ENCODE measurements at regions not wholly inside any gene's neighbourhood (a gene's known extent, or its start where the extent isn't known, plus 50 kb on each side); places are given as distances from the start of the nearest gene placed in this dataset.

DNA sequence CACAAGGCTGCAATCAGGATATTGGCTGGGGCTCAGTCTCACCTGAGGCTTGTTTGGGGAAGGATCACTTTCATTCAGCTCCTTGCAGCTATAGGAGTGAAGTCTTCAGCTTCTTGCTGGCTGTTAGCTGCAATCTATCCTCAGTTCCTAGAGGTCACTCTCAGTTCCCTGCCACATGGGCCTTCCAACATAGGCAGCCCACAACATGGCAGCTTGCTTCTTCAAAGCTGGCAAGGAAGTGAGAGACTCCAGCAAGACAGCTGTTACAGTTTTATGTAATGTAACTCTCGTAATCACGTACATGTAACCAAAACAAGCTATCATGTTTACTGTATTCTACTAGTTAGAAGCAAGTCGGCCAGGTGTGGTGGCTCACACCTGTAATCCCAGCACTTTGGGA is 226.9 kb downstream of the CDC5L start:
- no peak for DNase-seq

DNA sequence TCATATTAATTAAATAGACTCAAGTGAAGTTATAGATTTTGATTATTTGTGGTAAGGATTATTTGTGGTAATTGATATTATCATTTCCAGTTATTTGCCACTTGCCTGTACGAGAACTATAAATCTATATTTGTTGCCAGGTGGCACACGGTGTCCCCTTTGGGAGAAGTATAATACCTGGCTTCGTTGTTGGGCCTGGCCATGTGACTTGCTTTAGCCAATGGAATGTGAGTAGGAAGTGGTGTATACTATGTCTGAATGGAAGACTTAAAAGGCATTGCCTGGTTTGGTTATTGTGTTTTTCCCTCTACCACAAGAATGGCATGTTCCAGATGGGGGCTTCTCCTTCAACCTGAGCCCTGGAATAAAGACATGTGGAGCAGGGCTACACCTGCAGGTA is 228.1 kb downstream of the CDC5L start:
- DNase-seq = no peak

DNA sequence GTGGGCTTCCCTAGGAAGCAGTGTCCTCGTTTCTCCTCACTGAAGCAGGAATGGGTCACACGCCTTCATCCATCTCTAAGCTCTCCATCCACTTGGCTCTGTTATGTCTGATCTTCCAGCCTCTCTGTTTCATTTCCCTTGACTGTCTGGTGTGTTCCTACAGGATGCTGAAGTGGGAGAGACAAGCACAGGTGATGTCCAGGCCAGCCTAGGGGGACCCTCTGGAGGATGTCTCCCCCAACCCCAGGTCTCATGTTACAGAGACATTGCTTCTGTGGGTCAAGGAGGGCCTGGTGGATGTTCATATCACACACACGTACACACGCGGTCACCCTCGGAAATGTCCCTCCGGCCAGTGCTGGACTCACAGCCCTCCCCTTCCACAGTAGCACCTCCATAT is 229.9 kb downstream of the CDC5L start:
- no peak for DNase-seq

DNA sequence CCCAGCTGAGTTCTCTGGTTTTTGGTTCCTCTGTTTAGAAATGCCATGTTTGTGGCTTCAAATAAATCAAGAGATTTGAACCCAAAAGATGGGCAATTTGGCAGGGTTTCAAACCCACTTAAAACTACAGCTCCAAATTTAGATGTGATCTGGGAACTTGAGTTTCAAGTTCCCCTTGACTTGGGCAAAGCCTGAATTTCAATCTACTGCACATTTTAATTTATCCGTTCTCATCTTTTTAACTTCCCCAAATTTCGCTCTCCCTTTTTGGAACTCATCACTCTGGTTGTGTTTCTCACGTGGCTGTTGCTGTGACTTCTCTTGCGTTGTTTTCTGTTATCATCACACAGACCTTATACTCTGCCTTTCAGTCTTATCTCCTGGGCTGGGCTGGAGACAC is 230.9 kb downstream of the CDC5L start:
- no peak for DNase-seq

DNA sequence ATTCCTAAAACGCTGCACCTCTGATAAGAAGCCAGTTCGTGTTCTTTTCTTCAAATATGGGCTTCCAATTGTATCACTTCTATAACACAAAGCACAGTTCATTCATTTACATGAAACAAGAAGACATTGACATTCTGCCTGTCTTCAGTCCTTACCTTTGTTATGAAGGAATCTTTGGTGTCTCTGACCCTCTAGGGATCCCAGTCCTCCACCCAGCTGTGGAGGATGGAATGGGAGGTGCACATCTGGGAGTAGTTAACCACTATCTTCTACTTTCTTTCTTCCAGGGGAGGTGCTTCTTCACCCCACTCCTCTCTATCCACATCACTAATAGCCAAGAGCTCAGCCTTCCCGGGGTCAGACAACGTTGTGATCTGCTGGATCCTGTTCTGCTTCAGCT is 233.4 kb downstream of the CDC5L start:
- no peak for DNase-seq

DNA sequence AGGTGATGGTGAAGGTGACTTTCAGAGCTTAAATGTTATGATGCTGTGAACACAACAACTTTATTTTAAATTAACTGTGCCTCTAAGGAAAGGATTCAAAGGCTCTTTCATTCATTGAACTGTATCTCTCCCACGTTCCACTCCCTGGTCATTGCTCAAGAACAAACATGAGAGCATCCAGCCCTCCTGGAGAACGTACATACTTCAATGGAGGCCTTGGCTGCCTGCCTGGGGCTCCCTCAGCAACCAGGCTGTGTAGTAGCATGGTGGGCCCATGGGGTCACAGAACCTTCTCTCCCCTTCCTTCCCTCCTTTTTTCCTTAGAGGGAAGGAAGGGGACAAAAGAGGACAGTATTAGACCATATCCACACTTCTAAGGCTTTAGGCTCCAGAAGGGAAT is 234.3 kb downstream of the CDC5L start:
- DNase-seq = no peak

DNA sequence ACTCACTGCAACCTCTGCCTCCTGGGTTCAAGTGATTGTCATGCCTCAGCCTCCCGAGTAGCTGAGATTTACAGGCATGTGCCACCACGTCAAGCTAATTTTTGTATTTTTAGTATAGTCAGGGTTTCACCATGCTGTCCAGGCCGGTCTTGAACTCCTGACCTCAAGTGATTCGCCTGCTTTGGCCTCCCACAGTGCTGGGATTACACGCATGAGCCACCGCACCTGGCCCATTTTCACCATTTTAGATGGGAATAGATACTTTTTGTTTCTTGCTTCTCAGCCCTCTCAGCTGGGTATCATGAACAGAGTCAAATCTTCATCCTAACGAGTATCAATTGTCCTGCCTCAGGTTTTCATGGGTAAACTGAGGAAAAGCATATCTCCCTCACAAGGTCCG is 235.0 kb downstream of the CDC5L start:
- DNase-seq = no peak

DNA sequence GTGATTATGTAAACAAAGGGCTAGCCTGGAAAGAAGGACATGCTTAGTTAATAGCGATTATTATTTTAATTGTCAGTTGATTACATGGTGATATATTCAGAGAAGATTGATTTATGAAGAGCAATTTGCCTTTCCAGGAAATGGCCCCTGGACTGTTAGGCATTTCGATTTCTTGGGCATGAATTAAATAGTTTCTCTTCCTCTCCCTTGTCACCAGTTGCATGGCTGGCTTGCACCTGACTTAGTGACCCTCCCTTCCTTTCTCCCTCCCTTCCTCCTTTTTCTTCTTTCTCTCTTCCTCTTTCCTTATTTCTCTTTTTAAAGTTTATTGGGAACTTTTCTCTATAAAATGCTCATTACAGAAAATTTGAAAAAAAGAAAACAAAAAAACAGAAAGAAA is 235.4 kb downstream of the CDC5L start:
- no peak for DNase-seq

DNA sequence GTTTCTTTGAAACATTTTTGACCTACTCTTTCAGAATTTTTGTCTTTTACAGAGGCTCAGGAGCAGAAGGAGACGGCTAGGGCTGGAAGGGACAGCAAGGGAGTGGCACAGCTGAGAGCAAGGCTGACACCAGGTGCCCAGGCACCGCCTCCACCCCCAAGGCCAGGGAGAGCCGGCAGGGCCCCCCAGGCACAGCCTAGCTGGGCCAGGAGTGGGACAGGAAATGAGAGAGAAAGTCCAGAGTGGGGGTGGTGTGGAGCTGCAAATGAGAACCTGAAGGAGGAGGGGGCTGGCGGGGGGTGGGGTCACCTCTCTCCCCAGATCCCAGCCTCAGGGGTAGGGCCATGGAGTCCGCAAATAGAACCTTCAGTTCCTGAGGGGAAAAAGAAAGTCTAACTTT is 236.7 kb downstream of the CDC5L start:
- DNase-seq = no peak

DNA sequence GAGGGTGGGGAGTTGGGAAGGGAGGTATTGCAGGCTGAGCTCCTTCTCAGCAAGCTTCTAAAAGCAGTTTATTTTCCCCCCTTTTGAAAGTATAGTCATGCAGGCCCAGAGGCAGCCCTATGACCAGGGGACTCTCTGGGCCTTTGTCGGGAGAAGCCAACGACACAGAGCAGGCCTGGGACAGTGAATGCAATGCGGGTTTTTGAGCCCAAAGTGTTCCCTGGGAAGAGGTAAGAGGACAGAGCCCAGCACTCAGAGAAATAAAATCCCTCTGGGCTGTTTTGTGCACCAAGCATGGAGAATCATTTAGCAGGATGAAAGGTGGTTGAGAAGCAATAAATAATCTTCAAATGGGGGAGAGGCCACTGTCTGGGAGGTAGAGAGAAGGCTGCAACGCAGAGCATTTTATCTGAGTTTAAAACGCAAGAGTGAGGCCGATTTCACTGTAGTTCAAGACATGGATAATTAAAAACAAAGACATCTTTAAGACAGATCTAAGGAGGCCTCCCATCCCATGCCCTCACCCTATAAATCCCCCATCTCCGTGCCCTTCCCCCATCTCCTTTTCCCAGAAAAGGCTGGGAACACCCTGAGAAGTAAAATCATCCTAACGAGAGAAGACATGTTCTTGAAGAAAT is 237.5 kb downstream of the CDC5L start:
- no peak for DNase-seq

DNA sequence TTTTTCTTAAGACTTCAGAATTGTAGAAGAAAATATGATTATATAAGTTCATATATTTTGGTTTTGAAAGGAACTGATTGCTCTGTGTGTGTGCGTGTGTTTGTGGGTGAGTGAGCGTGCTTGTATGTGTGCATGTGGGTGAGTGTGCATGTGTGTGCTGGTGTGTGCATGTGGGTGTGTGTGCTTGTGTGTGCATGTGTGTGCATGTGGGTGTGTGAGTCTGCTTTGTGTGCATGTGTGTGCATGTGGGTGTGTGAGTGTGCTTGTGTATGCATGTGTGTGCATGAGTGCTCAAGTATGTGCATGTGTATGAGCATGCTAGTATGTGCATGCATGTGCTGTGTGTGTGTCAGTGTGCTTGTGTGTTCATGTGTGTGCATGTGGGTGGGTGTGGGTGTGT is 238.5 kb downstream of the CDC5L start:
- no peak for DNase-seq

DNA sequence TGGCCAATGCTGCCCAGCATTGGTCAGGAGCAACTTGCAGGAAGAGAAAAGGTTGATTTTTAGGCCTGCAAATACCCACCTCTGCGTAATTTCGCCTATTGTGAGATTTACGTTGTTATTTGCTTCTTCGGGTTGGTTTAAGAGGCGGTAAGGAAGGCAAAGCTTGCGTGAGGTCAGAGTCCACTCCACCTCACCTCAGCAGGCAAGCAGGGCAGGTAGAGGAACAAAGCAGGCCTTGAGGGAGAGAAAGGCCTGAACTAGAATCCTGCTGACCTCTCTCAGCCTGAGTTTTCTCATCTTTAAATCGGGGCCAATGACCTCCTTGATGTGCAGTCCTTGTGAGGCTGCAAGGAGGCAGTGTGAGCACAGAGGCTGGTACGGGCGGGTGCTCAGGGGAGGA is 239.1 kb downstream of the CDC5L start:
- DNase-seq = no peak

DNA sequence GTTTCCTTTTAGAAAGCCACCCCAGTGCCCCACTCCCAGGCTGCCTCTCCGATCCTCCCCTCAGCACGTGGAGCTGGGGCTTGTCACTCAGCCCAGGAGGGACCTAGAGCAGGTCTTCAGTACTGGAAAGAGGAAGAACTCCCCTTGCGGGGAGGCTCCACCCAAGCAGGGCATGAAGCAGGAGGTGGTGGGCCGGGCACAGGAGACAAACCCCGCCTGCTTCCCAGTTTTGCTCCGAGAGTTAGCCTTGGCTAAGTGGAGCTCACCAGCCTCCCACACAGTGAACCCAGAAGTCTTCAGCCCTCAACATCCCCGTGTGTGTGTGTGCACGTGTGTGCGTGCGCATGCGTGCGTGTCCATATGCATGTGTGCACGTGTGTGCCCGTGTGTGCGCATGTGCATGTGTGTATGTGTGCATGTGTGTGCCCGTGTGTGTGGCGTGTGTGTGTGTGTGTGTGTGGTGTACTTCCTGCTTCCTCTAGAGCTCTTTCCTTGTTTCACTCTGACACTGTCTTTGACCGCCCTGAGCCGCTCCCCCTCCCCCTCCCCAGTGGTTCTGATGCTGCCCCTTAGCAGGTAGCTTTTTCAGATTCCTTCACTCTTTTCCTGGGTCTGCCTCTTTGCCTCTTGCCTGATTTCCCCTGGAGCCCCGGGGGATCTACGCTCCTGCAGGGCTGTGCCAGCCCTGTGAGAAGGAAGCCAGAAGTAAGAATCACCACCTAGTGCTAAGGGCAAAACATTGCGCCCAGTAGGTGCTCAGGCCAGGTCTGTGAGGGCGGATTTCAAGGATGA is 239.8 kb downstream of the CDC5L start:
- no peak for DNase-seq

DNA sequence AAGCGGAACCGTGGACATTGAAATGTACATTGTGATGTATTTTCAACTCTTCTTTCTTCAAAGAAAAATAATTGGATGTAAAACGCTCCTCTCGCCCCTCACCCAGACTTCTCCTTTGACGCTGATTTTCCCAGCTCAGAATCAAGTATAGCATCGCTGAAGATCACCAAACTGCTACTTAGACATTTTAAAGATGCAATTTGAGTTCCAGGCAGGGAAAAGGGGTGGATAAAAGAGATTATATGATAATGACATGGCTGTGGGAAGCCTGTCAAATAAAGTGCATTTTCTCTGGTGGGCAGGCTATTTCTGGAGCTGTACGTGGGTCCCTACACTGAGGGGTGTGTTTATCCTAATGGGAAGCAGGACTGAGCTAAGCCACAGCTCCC is 240.4 kb downstream of the CDC5L start:
- DNase-seq = no peak

DNA sequence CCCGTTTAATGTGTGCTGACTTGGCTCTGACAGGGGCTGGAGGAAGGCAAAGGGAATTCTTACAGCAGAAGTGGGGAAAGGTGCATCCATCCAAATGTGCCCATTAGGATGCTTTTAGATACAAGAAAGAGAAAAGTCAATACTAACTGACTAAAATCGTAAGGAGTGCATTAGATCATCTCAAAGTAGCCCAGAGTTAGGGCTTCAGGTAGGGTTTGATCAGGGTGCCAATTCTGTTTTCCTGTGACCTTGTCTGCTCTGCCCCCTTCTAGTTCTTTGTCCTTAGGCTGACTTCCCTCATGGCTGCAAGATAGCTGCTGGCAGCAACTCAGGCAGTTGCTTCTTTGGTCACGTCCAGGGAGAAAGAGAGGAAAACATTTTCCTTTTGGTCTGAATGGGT is 240.8 kb downstream of the CDC5L start:
- DNase-seq = no peak

DNA sequence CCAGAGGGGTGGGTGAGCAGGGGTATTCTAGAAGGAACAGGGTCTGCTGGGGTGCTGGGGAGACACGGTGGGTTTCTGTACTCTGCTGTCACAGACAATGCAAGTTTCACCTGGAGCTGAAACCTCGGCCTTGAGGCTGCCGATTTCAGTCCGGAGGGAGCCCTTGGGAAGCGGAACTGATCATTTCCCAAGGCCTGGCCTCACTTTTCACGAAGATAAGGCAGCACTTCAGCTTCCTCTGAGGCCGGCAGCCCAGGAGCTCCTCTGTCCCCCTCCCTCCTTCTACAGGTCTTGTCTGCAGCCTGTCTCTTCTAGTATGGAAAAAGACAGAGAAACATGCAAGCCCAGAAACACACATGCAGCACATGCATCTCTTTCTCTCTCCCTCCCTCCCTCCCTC is 242.1 kb downstream of the CDC5L start:
- DNase-seq = no peak

DNA sequence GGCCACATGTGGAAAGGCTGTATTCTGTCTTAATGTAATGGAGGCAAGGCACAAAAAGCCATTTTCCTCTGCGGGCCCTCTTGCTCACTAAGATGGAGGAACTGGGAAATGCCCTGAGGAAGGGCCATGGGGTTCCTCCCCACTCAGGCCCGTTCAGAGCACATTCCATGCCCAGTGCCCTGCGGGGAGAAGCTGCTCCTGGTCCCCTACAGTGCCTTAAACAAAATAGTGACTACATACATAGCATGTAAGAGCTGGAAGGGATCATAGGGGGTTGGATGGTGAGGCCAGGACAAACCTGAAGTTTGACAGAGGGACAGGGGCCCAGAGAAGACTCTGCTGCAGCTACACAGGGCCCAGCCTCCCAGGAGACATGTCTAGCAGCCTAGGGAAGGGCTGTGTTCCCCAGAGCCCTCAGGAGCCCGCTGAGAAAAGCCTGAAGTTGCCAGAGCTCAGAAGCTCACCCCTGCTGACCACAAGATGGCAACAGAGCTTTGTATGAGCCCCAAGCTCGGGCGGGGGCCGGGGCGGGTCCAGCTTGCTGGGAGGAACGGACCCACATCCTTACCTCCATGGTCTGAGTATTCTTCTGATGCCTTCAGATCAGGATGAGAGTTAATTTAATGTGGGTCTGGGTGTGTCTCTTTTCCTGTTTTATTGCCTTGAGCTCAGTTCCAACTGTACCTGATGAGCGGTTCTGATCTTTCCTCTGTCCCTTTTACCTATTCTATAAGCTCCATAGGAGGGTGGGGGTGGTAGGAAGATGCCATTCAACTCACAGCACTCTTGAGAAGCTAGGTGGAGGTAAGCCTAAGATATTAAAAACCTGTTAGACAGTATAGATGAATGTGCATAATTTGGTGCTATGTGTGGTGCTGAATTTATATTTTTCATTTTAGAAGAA is 242.9 kb downstream of the CDC5L start:
- DNase-seq = peak; percentile 47

DNA sequence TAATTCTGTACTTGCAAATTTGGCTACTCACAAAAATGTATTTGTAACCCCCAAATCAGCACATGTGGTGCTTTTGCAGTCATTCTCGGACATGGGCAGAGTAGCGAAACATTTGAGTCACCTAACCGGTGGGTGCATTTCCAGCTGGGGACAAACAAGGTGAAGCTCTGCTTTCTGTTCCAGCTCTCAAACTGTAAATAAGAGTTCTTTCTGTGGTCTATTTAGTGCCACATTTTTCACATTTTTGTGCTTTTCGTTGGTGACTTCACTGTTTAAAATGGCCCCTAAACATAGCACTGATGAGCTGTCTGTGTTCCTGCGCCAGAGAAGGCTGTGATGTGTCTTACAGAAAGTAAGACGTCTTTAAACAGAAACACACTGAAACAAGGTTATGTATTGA is 244.5 kb downstream of the CDC5L start:
- DNase-seq = no peak

DNA sequence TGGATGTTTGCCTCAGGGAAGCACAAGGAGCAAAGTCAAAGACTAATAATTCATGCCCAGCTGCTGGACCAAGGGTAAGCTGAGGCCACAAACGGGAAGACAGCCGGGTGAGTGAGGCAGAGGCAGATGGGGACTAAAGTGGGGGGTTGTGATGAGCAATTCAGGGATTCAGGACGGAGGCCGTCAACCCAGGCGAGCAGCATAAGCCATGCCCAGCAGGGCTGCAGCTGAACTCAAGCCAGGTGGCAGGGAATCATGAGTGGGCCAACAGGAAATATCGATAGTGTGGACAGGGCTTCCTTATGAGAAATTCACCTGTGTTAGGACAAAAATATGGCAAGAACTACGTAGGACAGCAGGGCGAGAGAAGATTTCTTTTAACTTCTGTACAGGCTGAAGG is 246.8 kb downstream of the CDC5L start:
- no peak for DNase-seq

DNA sequence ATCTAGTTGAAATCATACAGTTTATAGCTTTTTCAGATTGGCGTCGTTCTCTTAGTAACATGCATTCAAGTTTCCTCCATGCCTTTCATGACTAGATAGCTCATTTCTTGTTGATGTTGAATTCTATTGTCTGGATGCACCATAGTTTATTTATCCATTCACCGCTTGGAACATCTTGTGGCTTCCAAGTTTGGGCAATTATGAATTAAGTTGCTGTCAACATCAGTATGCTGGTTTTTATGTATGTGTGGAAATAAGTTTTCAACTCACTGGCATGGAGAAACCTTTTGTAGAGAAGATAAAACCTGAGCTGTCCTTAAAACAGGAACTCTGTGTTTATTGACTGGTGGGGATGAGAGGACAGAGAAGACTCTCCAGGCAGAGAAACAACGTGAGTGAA is 248.0 kb downstream of the CDC5L start:
- no peak for DNase-seq

DNA sequence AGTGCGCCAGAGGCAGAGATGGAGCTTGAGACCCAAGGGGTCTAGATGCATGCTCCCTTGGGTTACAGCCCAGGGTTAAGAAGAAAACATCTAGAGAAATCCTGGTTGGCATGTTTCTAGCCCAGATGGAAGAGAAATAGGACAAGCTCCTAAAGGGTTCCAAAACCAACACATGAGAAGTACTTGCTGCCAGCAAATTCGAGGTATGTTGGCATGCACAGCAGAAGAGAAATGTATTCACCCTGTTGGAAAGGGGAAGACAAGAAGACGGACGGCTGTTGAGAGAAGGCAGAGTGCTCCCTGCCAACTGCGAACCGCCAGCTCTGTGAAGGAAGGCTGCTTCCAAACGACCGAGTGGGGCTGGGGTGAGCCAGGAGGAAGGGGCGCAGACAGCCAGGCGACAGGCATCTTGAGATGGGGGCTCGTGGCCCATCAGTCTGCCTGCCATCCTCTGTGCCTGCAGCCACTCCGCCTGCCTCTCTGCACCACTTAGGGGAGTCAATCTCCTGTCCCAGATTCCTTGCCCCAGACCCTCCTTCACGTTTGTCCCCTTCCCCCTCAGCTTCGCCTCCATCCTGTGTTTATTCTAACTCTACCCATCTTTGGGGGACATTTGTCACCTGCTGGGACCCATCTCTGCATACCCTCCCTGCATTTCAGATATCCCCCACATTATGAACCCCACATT is 249.2 kb downstream of the CDC5L start:
- no peak for DNase-seq

DNA sequence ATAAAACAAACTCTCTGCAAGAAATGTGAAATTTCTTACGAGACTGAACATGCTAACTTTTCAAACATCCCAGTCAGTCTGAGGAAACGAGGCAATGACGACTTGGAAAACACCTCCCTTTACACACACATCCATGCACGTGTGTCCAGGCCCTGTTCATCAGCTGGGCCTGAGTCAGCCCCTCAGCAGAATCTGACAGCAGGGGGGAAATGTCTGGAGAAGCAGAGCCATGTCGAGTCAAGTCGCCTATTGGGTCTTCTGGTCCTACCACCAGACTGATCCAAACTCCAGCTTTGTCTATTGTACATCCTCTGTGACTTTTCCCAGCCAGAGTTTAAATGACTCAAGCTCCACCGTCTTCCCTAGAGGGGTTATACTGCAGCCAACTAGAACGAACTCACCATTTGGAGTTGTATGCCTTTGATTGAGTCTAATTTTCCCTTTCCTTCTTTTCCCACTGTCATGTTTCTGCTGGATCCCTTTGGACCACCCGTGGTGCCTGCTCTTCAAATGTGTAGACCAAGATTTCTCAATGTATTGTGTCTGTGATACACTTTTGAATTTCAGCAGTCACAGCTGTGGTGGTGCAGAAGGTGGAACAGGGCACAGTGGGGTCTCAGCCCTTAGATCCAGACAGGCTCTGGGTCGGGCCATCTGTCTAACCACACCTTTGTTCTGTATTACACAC is 254.0 kb downstream of the CDC5L start:
- DNase-seq = no peak

DNA sequence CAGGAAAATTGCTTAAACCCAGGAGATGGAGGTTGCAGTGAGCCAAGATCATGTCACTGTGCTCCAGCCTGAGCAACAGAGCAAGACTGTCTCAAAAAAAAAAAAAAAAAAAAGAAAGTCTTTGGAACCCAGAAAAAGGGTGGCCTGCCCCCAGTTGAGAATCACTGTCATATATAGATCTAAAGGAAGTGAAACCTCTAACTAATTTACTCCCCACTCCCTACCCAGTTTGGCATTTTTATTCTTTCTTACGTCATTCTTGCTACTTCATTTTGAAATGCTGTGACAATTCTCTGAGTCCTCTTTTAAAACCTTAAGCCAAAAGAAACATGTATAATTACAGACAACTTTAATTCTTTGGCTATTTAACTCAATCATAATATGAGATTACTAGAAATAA is 254.8 kb downstream of the CDC5L start:
- no peak for DNase-seq
